Muscle of leg (tissue), 3 donors: ENCODE measurements at regions not wholly inside any gene's neighbourhood (a gene's known extent, or its start where the extent isn't known, plus 50 kb on each side); places are given as distances from the start of the nearest gene placed in this dataset.

Experiments
- DNase-seq: peaks from one replicate; pipeline ENCODE4 v3.0.0; 2013
- H3K27ac ChIP-seq: one replicate; pipeline ENCODE4 v1.5.1; 2013; ENCODE audit warnings: mild to moderate bottlenecking, low read length, control low read depth
- H3K27me3 ChIP-seq: one replicate; pipeline ENCODE4 v1.6.1; 2013; ENCODE audit warnings: low read length; ENCODE audit not compliant: control insufficient read depth, insufficient read depth
- H3K36me3 ChIP-seq: one replicate; pipeline ENCODE4 v1.6.1; 2013; ENCODE audit warnings: low read length; ENCODE audit not compliant: control insufficient read depth, insufficient read depth
- H3K4me1 ChIP-seq: one replicate; pipeline ENCODE4 v1.6.1; 2013; ENCODE audit warnings: low read length; ENCODE audit not compliant: control insufficient read depth, insufficient read depth
- H3K4me3 ChIP-seq: one replicate; pipeline ENCODE4 v1.5.1; 2013; ENCODE audit warnings: low read length, control low read depth
- H3K9me3 ChIP-seq: replicated peaks from 2 replicates; pipeline ENCODE4 v1.6.1; 2013; ENCODE audit warnings: low read depth, low read length; ENCODE audit not compliant: control insufficient read depth
- WGBS: methylation state at CpG from one replicate; pipeline ENCODE4 v1.1.5; 2013; ENCODE audit warnings: missing lambda C conversion rate; ENCODE audit not compliant: insufficient coverage; 5-methylcytosine and 5-hydroxymethylcytosine counted together

DNA sequence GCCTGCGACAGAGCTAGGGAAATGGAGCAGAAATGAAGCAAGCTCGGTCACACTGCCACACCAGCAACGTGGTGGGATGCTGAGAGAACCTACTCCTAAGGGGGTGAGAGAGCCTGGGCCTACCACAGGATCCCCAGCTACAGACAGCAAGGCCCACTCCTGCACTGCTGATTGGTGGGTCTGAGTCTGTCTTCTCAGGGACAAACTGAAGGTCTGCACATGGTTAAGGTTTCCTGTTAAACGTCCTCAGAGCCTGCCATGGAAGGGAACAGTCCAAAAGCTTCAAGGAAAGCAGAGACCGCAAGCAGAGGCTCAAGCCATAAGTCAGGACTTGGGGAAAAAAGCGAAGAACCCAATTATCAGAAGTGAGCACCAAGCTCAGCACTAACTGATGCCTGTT, 53.5 kb upstream of the MED4 start:
- H3K36me3 ChIP-seq: no peaks in the 10 kb centered on the region
- H3K27me3 ChIP-seq: no peaks in the 10 kb centered on the region
- WGBS: 59% methylated on average over 6 of the region's 6 CpGs
- DNase-seq: no peak
- no peak overlapping the region for H3K4me3 ChIP-seq
- H3K27ac ChIP-seq: no peak overlapping the region
- peaks cover 4% of the 10 kb centered on the region for H3K4me1 ChIP-seq
- H3K9me3 ChIP-seq: peaks cover 4% of the 10 kb centered on the region

DNA sequence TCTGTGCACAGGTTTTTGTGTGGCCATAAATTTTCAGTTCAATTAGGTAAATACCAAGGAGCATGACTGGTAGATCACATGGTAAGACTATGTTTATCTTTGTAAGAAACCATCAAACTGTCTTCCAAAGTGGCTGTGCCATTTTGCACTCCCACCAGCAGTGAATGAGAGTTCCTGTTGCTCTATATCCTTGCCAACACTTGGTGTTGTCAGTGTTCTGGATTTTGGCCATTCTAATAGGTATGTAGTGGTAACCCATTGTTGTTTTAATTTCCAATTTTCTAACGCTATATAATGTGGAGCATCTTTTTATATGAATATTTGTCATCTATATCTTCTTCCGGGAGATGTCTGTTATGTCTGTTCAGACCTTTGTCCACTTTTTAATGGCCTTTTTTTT, 51.7 kb upstream of the MED4 start:
- no peak for DNase-seq
- no peaks in the 10 kb centered on the region for H3K36me3 ChIP-seq
- H3K27ac ChIP-seq: no peak overlapping the region
- WGBS: 100% methylated on average over 1 of the region's 2 CpGs
- no peaks in the 10 kb centered on the region for H3K27me3 ChIP-seq
- peaks cover 4% of the 10 kb centered on the region for H3K4me1 ChIP-seq
- H3K9me3 ChIP-seq: peaks cover 4% of the 10 kb centered on the region
- H3K4me3 ChIP-seq: no peak overlapping the region

- peaks cover 4% of the 10 kb centered on the region for H3K9me3 ChIP-seq
- DNase-seq: no peak
- H3K4me1 ChIP-seq: peaks cover 4% of the 10 kb centered on the region
- WGBS: no CpG with 5 or more reads among the region's 1 CpG
- no peak overlapping the region for H3K4me3 ChIP-seq
- H3K27ac ChIP-seq: no peak overlapping the region
- H3K27me3 ChIP-seq: no peaks in the 10 kb centered on the region
- H3K36me3 ChIP-seq: no peaks in the 10 kb centered on the region
These were observed 51.2 kb upstream of the MED4 start for GRCh38 chr13:48146122-48146521.
